GM12878 (cell line): ENCODE measurements at regions not wholly inside any gene's neighbourhood (a gene's known extent, or its start where the extent isn't known, plus 50 kb on each side); places are given as distances from the start of the nearest gene placed in this dataset.

Source experiments
- ATAC-seq: fragments of 200-7000 bp; cut with Tn5 transposase; 3 replicates; pipeline ENCODE4 v1.9.1; 2020; ENCODE audit warnings: mild to moderate bottlenecking, moderate library complexity
- BruUV-seq: library from RNA; stranded (reverse); fragments of 400-500 nt; replicated peaks from 2 replicates; lab custom pipeline; 2021; lab: Mats Ljungman, UMichigan
- CTCF ChIA-PET: fragments of 300-600 bp; sonication (Branson Sonifier 250); formaldehyde crosslinking; extraction: SDS; loops from one replicate; lab custom pipeline; 2021; ENCODE audit warnings: inconsistent platforms; lab: Yijun Ruan, JAX
- POLR2A ChIA-PET: fragments of 350-600 bp; formaldehyde crosslinking; extraction: SDS; loops from one replicate; lab custom pipeline; 2021; ENCODE audit warnings: inconsistent platforms; lab: Charles Lee
- RAD21 ChIA-PET: fragments of 300-600 bp; sonication (Branson Sonifier 250); formaldehyde crosslinking; loops from one replicate; lab custom pipeline; 2023; ENCODE audit warnings: antibody characterized with exemption; ENCODE audit not compliant: unreplicated experiment; lab: Charles Lee
- SMC1A ChIA-PET: fragments of 300-600 bp; sonication (Branson Sonifier 250); formaldehyde crosslinking; loops from one replicate; lab custom pipeline; 2023; ENCODE audit not compliant: unreplicated experiment, uncharacterized antibody; lab: Charles Lee
- DNase-seq: peaks from one replicate; pipeline ENCODE4 v3.0.0-alpha.2; 2011; ENCODE audit warnings: low read depth, low spot score
- FAIRE-seq: peaks from 3 replicates; lab custom pipeline; 2011; peaks lifted over from hg19 to GRCh38; lab: Jason Lieb, UNC
- H2AFZ ChIP-seq: 2 replicates; pipeline ENCODE4 v1.6.0; 2011; ENCODE audit warnings: low read depth, low read length, control low read depth; ENCODE audit not compliant: control insufficient read depth
- H3K27ac ChIP-seq: 2 replicates; pipeline ENCODE4 v1.5.1; 2011; ENCODE audit warnings: control low read depth; ENCODE audit not compliant: control insufficient read depth, insufficient read depth
- H3K27me3 ChIP-seq, 2 experiments: replicated peaks in 1 of 2; 2 replicates each; pipeline versions ENCODE4 v1.6.0 to v1.6.1; 2011; ENCODE audit warnings: low read length in 1 of 2; ENCODE audit not compliant: control insufficient read depth in 2 of 2, insufficient read depth in 2 of 2
- H3K36me3 ChIP-seq, 2 experiments: 2 replicates each; pipeline ENCODE4 v1.5.1; 2011; ENCODE audit warnings: low read length in 1 of 2; ENCODE audit not compliant: control insufficient read depth in 2 of 2, insufficient read depth in 2 of 2
- H3K4me1 ChIP-seq: 2 replicates; pipeline ENCODE4 v1.6.1; 2011; ENCODE audit warnings: mild to moderate bottlenecking, low read length, moderate library complexity, mixed read lengths; ENCODE audit not compliant: control insufficient read depth, insufficient read depth
- H3K4me2 ChIP-seq: 2 replicates; pipeline ENCODE4 v1.6.0; 2011; ENCODE audit warnings: control low read depth; ENCODE audit not compliant: control insufficient read depth, insufficient read depth
- H3K4me3 ChIP-seq: fragments of 200-600 bp; sonication (generic); 2 replicates; pipeline ENCODE4 v1.5.1; 2016
- H3K79me2 ChIP-seq: 2 replicates; pipeline ENCODE4 v1.6.0; 2011; ENCODE audit warnings: low read length; ENCODE audit not compliant: control insufficient read depth, insufficient read depth
- H3K9ac ChIP-seq: 2 replicates; pipeline ENCODE4 v1.8.0; 2011; ENCODE audit warnings: low read length, control low read depth, mixed read lengths; ENCODE audit not compliant: control insufficient read depth, insufficient read depth
- H3K9me3 ChIP-seq: replicated peaks from 3 replicates; pipeline ENCODE4 v1.5.1; 2011; ENCODE audit warnings: mild to moderate bottlenecking, low read length; ENCODE audit not compliant: control insufficient read depth, insufficient read depth
- H4K20me1 ChIP-seq: 2 replicates; pipeline ENCODE4 v1.6.0; 2011; ENCODE audit not compliant: control insufficient read depth, insufficient read depth
- CBX3 ChIP-seq: fragments of 200-600 bp; sonication (generic); IDR thresholded peaks from 2 replicates; pipeline ENCODE4 v1.6.1; 2016; ENCODE audit warnings: low read depth, borderline replicate concordance
- EGR1 ChIP-seq, 2 experiments: IDR thresholded peaks; 1 replicate in 1 of 2; 2 replicates in 1 of 2; pipeline ENCODE4 v1.6.1; 2011 to 2012; ENCODE audit warnings: low read depth in 2 of 2, low read length in 2 of 2, borderline replicate concordance in 1 of 2, mild to moderate bottlenecking in 1 of 2, moderate library complexity in 1 of 2
- ETV6 ChIP-seq, 2 experiments: fragments of 450-650 bp in 1 of 2; IDR thresholded peaks in 1 of 2; conservative IDR thresholded peaks in 1 of 2; 2 replicates each; pipeline ENCODE4 v1.6.1; 2014; ENCODE audit warnings: antibody characterized with exemption in 1 of 2, borderline replicate concordance in 1 of 2, low read depth in 1 of 2, mild to moderate bottlenecking in 1 of 2, moderate library complexity in 1 of 2
- HDGF ChIP-seq: fragments of 450-650 bp; IDR thresholded peaks from 2 replicates; pipeline ENCODE4 v1.6.1; 2016; ENCODE audit warnings: antibody characterized with exemption
- JUNB ChIP-seq: IDR thresholded peaks from 2 replicates; pipeline ENCODE4 v1.6.1; 2016; ENCODE audit warnings: antibody characterized with exemption, mild to moderate bottlenecking
- SMC3 ChIP-seq: IDR thresholded peaks from 2 replicates; pipeline ENCODE4 v1.6.1; 2011; ENCODE audit warnings: low read length, improper control_type of control experiment, borderline replicate concordance
- STAT3 ChIP-seq: IDR thresholded peaks from 2 replicates; pipeline ENCODE4 v1.6.1; 2011; ENCODE audit warnings: low read depth, low read length, improper control_type of control experiment
- TCF12 ChIP-seq: IDR thresholded peaks from 2 replicates; pipeline ENCODE4 v1.6.1; 2011; ENCODE audit warnings: low read depth, mild to moderate bottlenecking, low read length
- ZBTB40 ChIP-seq: fragments of 450-650 bp; IDR thresholded peaks from 2 replicates; pipeline ENCODE4 v1.6.1; 2016; ENCODE audit warnings: mild to moderate bottlenecking, moderate library complexity, borderline replicate concordance
- WGBS: methylation state at CpG from one replicate; pipeline ENCODE4 v1.1.6; 2016; ENCODE audit warnings: low lambda C conversion rate; ENCODE audit not compliant: insufficient replicate concordance, insufficient coverage; ENCODE audit errors: missing lambda C conversion rate; 5-methylcytosine and 5-hydroxymethylcytosine counted together
- in situ Hi-C: fragments of 300-500 bp; cut with MboI; formaldehyde crosslinking; loops from 9 replicates; pipeline ENCODE4 v1.14.3; 2018; ENCODE audit warnings: mixed read lengths
- intact Hi-C: fragments of 100-400 bp; cut with micrococcal nuclease; formaldehyde crosslinking; loops from one replicate; pipeline ENCODE4 v1.14.2; 2022; ENCODE audit not compliant: unreplicated experiment
- TF ChIP-seq, protein P1 (sequence below): IDR thresholded peaks from 2 replicates; pipeline ENCODE4 v1.6.1; 2011; ENCODE audit warnings: mild to moderate bottlenecking, low read depth, low read length, moderate library complexity; ENCODE audit not compliant: insufficient replicate concordance

DNA sequence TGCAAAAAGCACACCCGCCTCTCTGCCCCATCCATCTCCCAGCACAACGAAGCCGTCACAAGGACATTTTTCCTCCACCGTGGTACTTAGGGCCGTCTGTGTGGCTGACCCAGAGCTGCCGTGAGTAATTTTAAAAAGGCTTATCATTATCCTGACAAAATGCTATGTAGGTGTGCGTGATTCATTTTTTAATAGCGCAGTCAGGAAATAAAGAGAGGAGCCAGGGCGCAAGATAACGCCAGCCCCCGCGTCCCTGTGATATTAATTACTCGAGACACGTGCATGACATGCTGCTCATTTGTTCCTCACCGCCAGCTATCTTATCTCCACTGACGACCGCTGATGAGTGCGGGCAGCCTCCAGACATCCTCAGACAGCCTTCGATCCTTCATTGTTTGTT, 332.7 kb upstream of the PFKP start:
- H3K36me3 ChIP-seq, result no peaks in the 10 kb centered on the region
- TF ChIP-seq, protein P1, sequence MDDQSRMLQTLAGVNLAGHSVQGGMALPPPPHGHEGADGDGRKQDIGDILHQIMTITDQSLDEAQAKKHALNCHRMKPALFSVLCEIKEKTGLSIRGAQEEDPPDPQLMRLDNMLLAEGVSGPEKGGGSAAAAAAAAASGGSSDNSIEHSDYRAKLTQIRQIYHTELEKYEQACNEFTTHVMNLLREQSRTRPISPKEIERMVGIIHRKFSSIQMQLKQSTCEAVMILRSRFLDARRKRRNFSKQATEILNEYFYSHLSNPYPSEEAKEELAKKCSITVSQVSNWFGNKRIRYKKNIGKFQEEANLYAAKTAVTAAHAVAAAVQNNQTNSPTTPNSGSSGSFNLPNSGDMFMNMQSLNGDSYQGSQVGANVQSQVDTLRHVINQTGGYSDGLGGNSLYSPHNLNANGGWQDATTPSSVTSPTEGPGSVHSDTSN, result no peak
- no peak for TF ChIP-seq ETV6 (conservative IDR thresholded peaks at IDR 0.05 in 1 of 2, IDR thresholded peaks at IDR 0.05 in 1 of 2; ENCODE audit: borderline replicate concordance in 1 of 2, low read depth in 1 of 2)
- no peak for TF ChIP-seq CBX3
- no peak for TF ChIP-seq STAT3
- SMC1A ChIA-PET, result no interaction called here
- H3K79me2 ChIP-seq, result no peaks in the 10 kb centered on the region
- RAD21 ChIA-PET, result no interaction called here
- no peak overlapping the region for H3K4me2 ChIP-seq
- no peak overlapping the region for H2AFZ ChIP-seq
- POLR2A ChIA-PET, result no interaction called here
- no TSS peak for BruUV-seq
- in situ Hi-C loops (no loop called here), intact Hi-C loops (no loop called here)
- H3K4me3 ChIP-seq, result no peak overlapping the region
- H3K4me1 ChIP-seq, result no peaks in the 10 kb centered on the region
- no peaks in the 10 kb centered on the region for H3K9me3 ChIP-seq
- CTCF ChIA-PET, result no interaction called here
- no peak for DNase-seq
- no peak for ATAC-seq
- no peaks in the 10 kb centered on the region for H3K27me3 ChIP-seq
- no peak for FAIRE-seq
- H3K9ac ChIP-seq, result no peak overlapping the region
- no peaks in the 10 kb centered on the region for H4K20me1 ChIP-seq
- H3K27ac ChIP-seq, result no peak overlapping the region
- WGBS, result 57% methylated on average over 19 of the region's 19 CpGs

GRCh38 chr10:2733278-2733963, 333.9 kb upstream of the PFKP start:
- WGBS, result 56% methylated on average over 25 of the region's 25 CpGs
- FAIRE-seq, result no peak
- no peaks in the 10 kb centered on the region for H3K36me3 ChIP-seq
- no TSS peak for BruUV-seq
- H3K79me2 ChIP-seq, result no peaks in the 10 kb centered on the region
- no peaks in the 10 kb centered on the region for H3K9me3 ChIP-seq
- no peaks in the 10 kb centered on the region for H3K27me3 ChIP-seq
- POLR2A ChIA-PET, result no interaction called here
- no peak overlapping the region for H3K9ac ChIP-seq
- CTCF ChIA-PET, result no interaction called here
- no peak overlapping the region for H3K27ac ChIP-seq
- SMC1A ChIA-PET, result no interaction called here
- no peaks in the 10 kb centered on the region for H4K20me1 ChIP-seq
- DNase-seq, result no peak
- H3K4me1 ChIP-seq, result no peaks in the 10 kb centered on the region
- no peak overlapping the region for H2AFZ ChIP-seq
- RAD21 ChIA-PET, result no interaction called here
- H3K4me3 ChIP-seq, result no peak overlapping the region
- intact Hi-C loops, result no loop called here
- no peak overlapping the region for H3K4me2 ChIP-seq
- in situ Hi-C loops, result no loop called here
- ATAC-seq, result no peak
- TF ChIP-seq JUNB (no peak), SMC3 (no peak), EGR1 (IDR thresholded peaks at IDR 0.05; ENCODE audit: borderline replicate concordance in 1 of 2, low read depth in 2 of 2, low read length in 2 of 2) (no peak), HDGF (no peak), ZBTB40 (no peak), TCF12 (no peak)
